ENCODE measurements at regions not wholly inside any gene's neighbourhood (a gene's known extent, or its start where the extent isn't known, plus 50 kb on each side); places are given as distances from the start of the nearest gene placed in this dataset.

DNA sequence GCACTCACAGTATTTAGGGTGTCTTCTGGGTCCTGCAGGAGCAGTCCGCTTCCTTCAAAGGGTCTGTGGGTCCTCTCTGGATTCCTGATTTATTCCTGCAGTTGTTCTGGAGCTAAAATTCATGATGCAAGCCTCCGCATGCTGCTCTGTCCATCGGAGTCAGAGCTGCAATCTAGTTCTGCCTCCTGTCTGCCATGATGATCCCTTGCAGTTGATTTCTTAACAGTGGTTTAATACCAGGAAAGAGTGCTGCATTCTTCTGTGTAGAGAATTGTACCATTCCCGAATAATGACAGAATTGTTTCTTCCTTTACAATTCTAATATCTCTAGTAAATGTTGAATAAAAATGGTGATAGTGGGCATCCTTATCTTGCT lies 72.0 kb upstream of the B3GAT2 start:
- no peak for DNase-seq (ENCODE audit: extremely low spot score, unreplicated experiment)
- no peak overlapping the region for H3K27ac Mint-ChIP-seq (ENCODE audit: unreplicated experiment)
- TF ChIP-seq, protein P1, sequence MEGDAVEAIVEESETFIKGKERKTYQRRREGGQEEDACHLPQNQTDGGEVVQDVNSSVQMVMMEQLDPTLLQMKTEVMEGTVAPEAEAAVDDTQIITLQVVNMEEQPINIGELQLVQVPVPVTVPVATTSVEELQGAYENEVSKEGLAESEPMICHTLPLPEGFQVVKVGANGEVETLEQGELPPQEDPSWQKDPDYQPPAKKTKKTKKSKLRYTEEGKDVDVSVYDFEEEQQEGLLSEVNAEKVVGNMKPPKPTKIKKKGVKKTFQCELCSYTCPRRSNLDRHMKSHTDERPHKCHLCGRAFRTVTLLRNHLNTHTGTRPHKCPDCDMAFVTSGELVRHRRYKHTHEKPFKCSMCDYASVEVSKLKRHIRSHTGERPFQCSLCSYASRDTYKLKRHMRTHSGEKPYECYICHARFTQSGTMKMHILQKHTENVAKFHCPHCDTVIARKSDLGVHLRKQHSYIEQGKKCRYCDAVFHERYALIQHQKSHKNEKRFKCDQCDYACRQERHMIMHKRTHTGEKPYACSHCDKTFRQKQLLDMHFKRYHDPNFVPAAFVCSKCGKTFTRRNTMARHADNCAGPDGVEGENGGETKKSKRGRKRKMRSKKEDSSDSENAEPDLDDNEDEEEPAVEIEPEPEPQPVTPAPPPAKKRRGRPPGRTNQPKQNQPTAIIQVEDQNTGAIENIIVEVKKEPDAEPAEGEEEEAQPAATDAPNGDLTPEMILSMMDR (IDR thresholded peaks at IDR 0.05): no peak
- no peak overlapping the region for H3K4me3 Mint-ChIP-seq (ENCODE audit: unreplicated experiment)
- peaks cover 4% of the 10 kb centered on the region for H3K4me1 Mint-ChIP-seq (ENCODE audit: unreplicated experiment)
- no peaks in the 10 kb centered on the region for H3K36me3 Mint-ChIP-seq (ENCODE audit: unreplicated experiment)
- H3K9me3 Mint-ChIP-seq (ENCODE audit: unreplicated experiment): no peaks in the 10 kb centered on the region
- H3K27me3 Mint-ChIP-seq (ENCODE audit: unreplicated experiment): no peaks in the 10 kb centered on the region

GRCh38 chr6:71029555-71029954 lies 72.7 kb upstream of the B3GAT2 start:
- Mint-ChIP-seq H3K27me3 (ENCODE audit: unreplicated experiment) (no peaks in the 10 kb centered on the region), H3K4me1 (ENCODE audit: unreplicated experiment) (peaks cover 4% of the 10 kb centered on the region), H3K4me3 (ENCODE audit: unreplicated experiment) (no peak overlapping the region), H3K27ac (ENCODE audit: unreplicated experiment) (no peak overlapping the region), H3K36me3 (ENCODE audit: unreplicated experiment) (no peaks in the 10 kb centered on the region), H3K9me3 (ENCODE audit: unreplicated experiment) (no peaks in the 10 kb centered on the region)
- TF ChIP-seq, protein P1 (IDR thresholded peaks at IDR 0.05): no peak
- DNase-seq (ENCODE audit: extremely low spot score, unreplicated experiment): no peak

DNA sequence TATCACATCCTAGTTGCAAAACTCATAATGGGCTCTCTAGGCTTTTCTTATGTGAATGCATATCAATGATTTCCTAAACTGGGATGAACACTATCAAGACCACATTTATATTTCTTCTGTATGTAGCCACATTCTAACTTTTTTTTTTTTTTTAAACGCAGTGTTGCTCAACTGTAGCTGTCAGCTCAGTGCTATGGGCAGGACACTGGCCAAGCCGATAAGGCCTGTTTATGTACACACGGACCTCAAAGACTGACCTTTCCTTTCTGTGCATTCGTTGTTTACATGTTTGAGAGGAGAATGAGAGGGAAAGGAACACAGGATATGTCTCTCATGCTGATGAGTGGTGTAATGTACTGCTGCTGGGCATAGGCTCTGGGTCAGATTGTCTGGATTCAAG lies 75.1 kb upstream of the B3GAT2 start:
- Mint-ChIP-seq H3K27me3 (ENCODE audit: unreplicated experiment) (peaks cover 2% of the 10 kb centered on the region), H3K4me1 (ENCODE audit: unreplicated experiment) (peaks cover 4% of the 10 kb centered on the region), H3K36me3 (ENCODE audit: unreplicated experiment) (no peaks in the 10 kb centered on the region), H3K4me3 (ENCODE audit: unreplicated experiment) (no peak overlapping the region), H3K27ac (ENCODE audit: unreplicated experiment) (no peak overlapping the region), H3K9me3 (ENCODE audit: unreplicated experiment) (no peaks in the 10 kb centered on the region)
- TF ChIP-seq, protein P1 (IDR thresholded peaks at IDR 0.05): no peak
- no peak for DNase-seq (ENCODE audit: extremely low spot score, unreplicated experiment)

GRCh38 chr6:71033171-71033570 lies 76.3 kb upstream of the B3GAT2 start:
- H3K4me3 Mint-ChIP-seq (ENCODE audit: unreplicated experiment): no peak overlapping the region
- DNase-seq (ENCODE audit: extremely low spot score, unreplicated experiment): no peak
- H3K27ac Mint-ChIP-seq (ENCODE audit: unreplicated experiment): no peak overlapping the region
- TF ChIP-seq, protein P1 (IDR thresholded peaks at IDR 0.05): no peak
- H3K4me1 Mint-ChIP-seq (ENCODE audit: unreplicated experiment): peaks cover 4% of the 10 kb centered on the region
- no peaks in the 10 kb centered on the region for H3K9me3 Mint-ChIP-seq (ENCODE audit: unreplicated experiment)
- no peaks in the 10 kb centered on the region for H3K36me3 Mint-ChIP-seq (ENCODE audit: unreplicated experiment)
- peaks cover 2% of the 10 kb centered on the region for H3K27me3 Mint-ChIP-seq (ENCODE audit: unreplicated experiment)

DNA sequence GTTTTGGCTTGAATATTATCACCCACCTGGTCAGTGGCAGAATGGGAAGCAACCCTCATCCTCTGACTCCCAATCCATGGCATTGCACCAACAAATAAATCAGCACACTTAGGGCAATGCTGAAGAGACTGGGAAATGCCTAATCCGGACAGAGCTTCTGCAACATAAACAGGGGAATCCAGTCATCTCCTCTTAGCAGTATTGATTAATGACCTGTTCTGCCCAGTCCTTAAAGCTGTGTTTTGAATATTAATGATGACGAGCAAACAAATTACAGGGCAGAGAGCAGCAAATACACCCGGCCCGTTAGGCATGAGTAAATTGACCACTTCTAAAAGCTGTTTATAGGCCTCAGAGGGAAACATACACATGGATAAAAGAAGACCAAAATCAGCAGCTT lies 77.0 kb upstream of the B3GAT2 start:
- no peak overlapping the region for H3K4me3 Mint-ChIP-seq (ENCODE audit: unreplicated experiment)

More for the DNA sequence above, 77.0 kb upstream of the B3GAT2 start:
- no peaks in the 10 kb centered on the region for H3K9me3 Mint-ChIP-seq (ENCODE audit: unreplicated experiment)
- TF ChIP-seq, protein P1 (IDR thresholded peaks at IDR 0.05): no peak
- H3K4me1 Mint-ChIP-seq (ENCODE audit: unreplicated experiment): no peaks in the 10 kb centered on the region
- DNase-seq (ENCODE audit: extremely low spot score, unreplicated experiment): no peak
- no peak overlapping the region for H3K27ac Mint-ChIP-seq (ENCODE audit: unreplicated experiment)
- H3K36me3 Mint-ChIP-seq (ENCODE audit: unreplicated experiment): no peaks in the 10 kb centered on the region
- H3K27me3 Mint-ChIP-seq (ENCODE audit: unreplicated experiment): peaks cover 8% of the 10 kb centered on the region

All from osteocyte (in vitro differentiated cells).